ENCODE measurements at regions not wholly inside any gene's neighbourhood (a gene's known extent, or its start where the extent isn't known, plus 50 kb on each side); places are given as distances from the start of the nearest gene placed in this dataset.

DNA sequence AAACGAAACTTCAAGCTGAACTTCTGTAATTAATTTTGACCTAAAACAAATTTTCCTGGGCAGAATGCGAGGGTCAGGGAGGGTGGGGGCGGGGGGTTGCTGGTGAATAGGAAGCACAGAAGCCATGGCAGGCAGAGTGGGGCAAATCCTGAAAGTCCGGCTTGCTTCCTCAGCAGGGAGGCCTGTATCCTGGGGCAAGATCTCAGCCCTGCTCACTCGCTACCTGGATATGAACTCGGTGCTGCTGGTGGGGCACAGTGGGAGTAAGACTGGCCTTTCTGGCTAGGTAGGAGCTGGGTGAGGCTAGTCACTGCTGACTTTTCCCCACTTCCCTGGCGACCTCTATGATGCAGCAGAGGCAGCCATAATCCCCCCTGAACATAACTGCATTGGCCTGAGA, 168.9 kb upstream of the CHORDC1 start:
- H3K27me3 ChIP-seq (replicated peaks; ENCODE audit: insufficient read depth, low read depth, low read length, poor library complexity), result no peaks in the 10 kb centered on the region
- no peaks in the 10 kb centered on the region for H3K9me3 ChIP-seq (ENCODE audit: low read depth, low read length, poor library complexity, severe bottlenecking)
- H3K36me3 ChIP-seq (ENCODE audit: insufficient read depth, low read length, poor library complexity, severe bottlenecking), result no peaks in the 10 kb centered on the region
- ChIA-PET CTCF (no interaction called here), POLR2A (ENCODE audit: low non-redundant PET) (no interaction called here)
- no peak for TF ChIP-seq EZH2 (IDR thresholded peaks at IDR 0.05; ENCODE audit: borderline replicate concordance, low read depth, low read length, poor library complexity, severe bottlenecking)
- TF ChIP-seq, protein P1, sequence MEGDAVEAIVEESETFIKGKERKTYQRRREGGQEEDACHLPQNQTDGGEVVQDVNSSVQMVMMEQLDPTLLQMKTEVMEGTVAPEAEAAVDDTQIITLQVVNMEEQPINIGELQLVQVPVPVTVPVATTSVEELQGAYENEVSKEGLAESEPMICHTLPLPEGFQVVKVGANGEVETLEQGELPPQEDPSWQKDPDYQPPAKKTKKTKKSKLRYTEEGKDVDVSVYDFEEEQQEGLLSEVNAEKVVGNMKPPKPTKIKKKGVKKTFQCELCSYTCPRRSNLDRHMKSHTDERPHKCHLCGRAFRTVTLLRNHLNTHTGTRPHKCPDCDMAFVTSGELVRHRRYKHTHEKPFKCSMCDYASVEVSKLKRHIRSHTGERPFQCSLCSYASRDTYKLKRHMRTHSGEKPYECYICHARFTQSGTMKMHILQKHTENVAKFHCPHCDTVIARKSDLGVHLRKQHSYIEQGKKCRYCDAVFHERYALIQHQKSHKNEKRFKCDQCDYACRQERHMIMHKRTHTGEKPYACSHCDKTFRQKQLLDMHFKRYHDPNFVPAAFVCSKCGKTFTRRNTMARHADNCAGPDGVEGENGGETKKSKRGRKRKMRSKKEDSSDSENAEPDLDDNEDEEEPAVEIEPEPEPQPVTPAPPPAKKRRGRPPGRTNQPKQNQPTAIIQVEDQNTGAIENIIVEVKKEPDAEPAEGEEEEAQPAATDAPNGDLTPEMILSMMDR (conservative IDR thresholded peaks at IDR 0.05; ENCODE audit: low read depth, low read length), result no peak
- intact Hi-C loops (cut with micrococcal nuclease; ENCODE audit: unreplicated experiment), result loop anchor here (2.0 kb wide), 1 partner anchor 15 kb away; no protein-coding TSS in a partner anchor
- DNase-seq (ENCODE audit: low spot score), result no peak
- BruUV-seq (replicated peaks), result no TSS peak
- no peak overlapping the region for H3K4me3 ChIP-seq (ENCODE audit: low read depth, low read length, poor library complexity, severe bottlenecking)
- H3K4me1 ChIP-seq (ENCODE audit: insufficient read depth, low read length, poor library complexity, severe bottlenecking), result peaks cover 8% of the 10 kb centered on the region
- no peak overlapping the region for H3K27ac ChIP-seq (ENCODE audit: low read depth, low read length, poor library complexity, severe bottlenecking)

DNA sequence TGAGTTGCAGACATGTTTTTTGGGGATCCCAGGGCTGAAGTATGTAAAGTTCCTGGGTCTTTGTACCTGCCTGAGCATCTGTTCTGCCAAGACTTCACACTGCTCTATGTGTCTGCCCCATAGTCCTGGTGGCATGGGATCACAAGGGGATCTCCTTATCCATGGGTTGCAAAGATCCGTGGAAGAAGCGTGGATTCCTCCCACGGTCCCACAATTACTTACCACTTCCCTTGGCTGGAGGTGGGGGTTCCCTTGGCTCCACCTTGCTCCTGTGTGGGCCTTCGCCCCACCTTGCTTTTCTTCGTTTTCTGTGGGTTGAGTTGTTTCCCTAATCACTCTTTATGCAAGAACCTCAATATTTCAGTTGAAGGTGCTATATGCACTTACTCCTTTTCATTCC, 157.4 kb upstream of the CHORDC1 start:
- POLR2A ChIA-PET (ENCODE audit: low non-redundant PET), result no interaction called here
- TF ChIP-seq, protein P1 (conservative IDR thresholded peaks at IDR 0.05; ENCODE audit: low read depth, low read length), result no peak
- no peak for TF ChIP-seq EZH2 (IDR thresholded peaks at IDR 0.05; ENCODE audit: borderline replicate concordance, low read depth, low read length, poor library complexity, severe bottlenecking)
- Histone ChIP-seq H3K27me3 (replicated peaks; ENCODE audit: insufficient read depth, low read depth, low read length, poor library complexity) (no peaks in the 10 kb centered on the region), H3K36me3 (ENCODE audit: insufficient read depth, low read length, poor library complexity, severe bottlenecking) (no peaks in the 10 kb centered on the region), H3K4me1 (ENCODE audit: insufficient read depth, low read length, poor library complexity, severe bottlenecking) (no peaks in the 10 kb centered on the region), H3K9me3 (ENCODE audit: low read depth, low read length, poor library complexity, severe bottlenecking) (no peaks in the 10 kb centered on the region), H3K4me3 (ENCODE audit: low read depth, low read length, poor library complexity, severe bottlenecking) (no peak overlapping the region), H3K27ac (ENCODE audit: low read depth, low read length, poor library complexity, severe bottlenecking) (no peak overlapping the region)
- intact Hi-C loops (cut with micrococcal nuclease; ENCODE audit: unreplicated experiment), result no loop called here
- no TSS peak for BruUV-seq (replicated peaks)
- DNase-seq (ENCODE audit: low spot score), result no peak
- CTCF ChIA-PET, result no interaction called here

DNA sequence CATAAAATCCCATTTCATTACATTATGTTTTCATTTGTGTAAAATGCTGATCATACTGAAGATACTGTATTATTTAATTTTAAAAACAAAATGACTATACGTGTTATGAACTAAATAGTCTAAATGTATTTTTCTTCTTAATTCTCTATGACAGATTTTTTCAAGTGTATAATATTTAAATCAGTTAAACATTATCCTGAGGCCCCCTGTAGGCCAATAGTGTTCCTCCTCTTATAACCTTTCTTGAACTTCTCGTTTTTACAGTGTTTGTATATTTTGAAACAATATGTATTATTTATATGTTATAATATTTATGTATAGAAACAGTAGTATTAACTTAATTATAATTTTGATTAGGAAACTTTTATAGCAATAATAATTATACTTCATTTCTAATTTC, 151.1 kb upstream of the CHORDC1 start:
- POLR2A ChIA-PET (ENCODE audit: low non-redundant PET), result no interaction called here
- no peak for TF ChIP-seq EZH2 (IDR thresholded peaks at IDR 0.05; ENCODE audit: borderline replicate concordance, low read depth, low read length, poor library complexity, severe bottlenecking)
- TF ChIP-seq, protein P1 (conservative IDR thresholded peaks at IDR 0.05; ENCODE audit: low read depth, low read length), result peak; percentile 32; the same call in 1 of the 2 replicates
- no peak overlapping the region for H3K4me3 ChIP-seq (ENCODE audit: low read depth, low read length, poor library complexity, severe bottlenecking)
- H3K4me1 ChIP-seq (ENCODE audit: insufficient read depth, low read length, poor library complexity, severe bottlenecking), result no peaks in the 10 kb centered on the region
- H3K27me3 ChIP-seq (replicated peaks; ENCODE audit: insufficient read depth, low read depth, low read length, poor library complexity), result no peaks in the 10 kb centered on the region
- no peaks in the 10 kb centered on the region for H3K9me3 ChIP-seq (ENCODE audit: low read depth, low read length, poor library complexity, severe bottlenecking)
- BruUV-seq (replicated peaks), result no TSS peak
- CTCF ChIA-PET, result no interaction called here
- intact Hi-C loops (cut with micrococcal nuclease; ENCODE audit: unreplicated experiment), result no loop called here
- no peak for DNase-seq (ENCODE audit: low spot score)
- no peak overlapping the region for H3K27ac ChIP-seq (ENCODE audit: low read depth, low read length, poor library complexity, severe bottlenecking)
- no peaks in the 10 kb centered on the region for H3K36me3 ChIP-seq (ENCODE audit: insufficient read depth, low read length, poor library complexity, severe bottlenecking)
